ENCODE measurements at regions not wholly inside any gene's neighbourhood (a gene's known extent, or its start where the extent isn't known, plus 50 kb on each side); places are given as distances from the start of the nearest gene placed in this dataset.

DNA sequence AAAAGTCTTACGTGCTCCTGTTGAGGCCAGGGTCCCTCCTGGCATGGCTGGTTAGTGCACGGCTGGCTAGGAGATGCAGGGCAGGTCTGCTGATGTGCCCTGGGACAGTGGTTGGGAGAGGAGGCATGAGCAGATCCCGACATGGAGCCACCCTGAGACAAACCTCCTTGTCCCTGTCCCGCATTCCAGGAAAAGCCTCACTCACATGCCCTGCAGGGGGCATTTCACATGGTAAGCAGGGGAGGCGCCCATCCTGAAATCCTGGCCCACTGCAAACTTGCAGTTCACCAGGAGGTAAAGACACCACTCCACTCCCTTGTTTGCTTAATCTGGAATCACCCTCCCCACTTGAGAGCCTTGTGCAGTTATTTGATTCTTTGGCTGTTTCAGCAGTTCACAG is 116.7 kb upstream of the SLC24A3 start:
- no peak for DNase-seq (ENCODE audit: low read depth, low spot score)
- Histone ChIP-seq H3K4me3 (no peak overlapping the region), H3K9ac (ENCODE audit: insufficient read length) (no peak overlapping the region), H3K36me3 (ENCODE audit: insufficient read depth, low read length) (no peaks in the 10 kb centered on the region), H3K27ac (no peak overlapping the region), H3K9me3 (ENCODE audit: low read depth, low read length) (no peaks in the 10 kb centered on the region)
- TF ChIP-seq EZH2 (IDR thresholded peaks at IDR 0.05), result no peak
- TF ChIP-seq FOXP2 (optimal IDR thresholded peaks at IDR 0.05; ENCODE audit: control extremely low read depth, extremely low read length, insufficient read depth), result no peak
- no peak for TF ChIP-seq POLR2AphosphoS5 (IDR thresholded peaks at IDR 0.05; ENCODE audit: borderline replicate concordance, low read depth, low read length)

DNA sequence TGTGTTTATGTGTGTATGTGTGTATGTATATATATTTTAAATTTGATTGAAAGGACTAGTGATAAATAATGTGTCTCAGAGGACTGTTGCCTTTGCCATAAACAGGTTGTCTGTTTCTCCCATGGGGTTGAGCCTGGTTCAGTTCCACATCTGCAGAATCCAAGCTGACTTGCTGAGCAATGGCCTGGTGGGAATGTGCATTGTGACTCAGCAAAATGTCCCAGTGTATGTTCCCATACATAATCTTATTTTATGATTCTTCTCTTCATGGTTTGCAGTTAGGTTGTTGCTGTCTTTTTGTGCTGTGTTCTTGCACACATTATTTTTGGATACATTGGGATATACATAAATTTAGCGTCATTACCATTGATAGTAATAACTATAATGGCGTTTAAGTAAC is 115.6 kb upstream of the SLC24A3 start:
- Histone ChIP-seq H3K4me3 (no peak overlapping the region), H3K9me3 (ENCODE audit: low read depth, low read length) (no peaks in the 10 kb centered on the region), H3K36me3 (ENCODE audit: insufficient read depth, low read length) (no peaks in the 10 kb centered on the region), H3K9ac (ENCODE audit: insufficient read length) (no peak overlapping the region), H3K27ac (peak overlapping the region; percentile 67; the same call in 1 of the 2 replicates)
- TF ChIP-seq POLR2AphosphoS5 (IDR thresholded peaks at IDR 0.05; ENCODE audit: borderline replicate concordance, low read depth, low read length) (no peak), EZH2 (IDR thresholded peaks at IDR 0.05) (no peak), FOXP2 (optimal IDR thresholded peaks at IDR 0.05; ENCODE audit: control extremely low read depth, extremely low read length, insufficient read depth) (no peak)
- no peak for DNase-seq (ENCODE audit: low read depth, low spot score)

DNA sequence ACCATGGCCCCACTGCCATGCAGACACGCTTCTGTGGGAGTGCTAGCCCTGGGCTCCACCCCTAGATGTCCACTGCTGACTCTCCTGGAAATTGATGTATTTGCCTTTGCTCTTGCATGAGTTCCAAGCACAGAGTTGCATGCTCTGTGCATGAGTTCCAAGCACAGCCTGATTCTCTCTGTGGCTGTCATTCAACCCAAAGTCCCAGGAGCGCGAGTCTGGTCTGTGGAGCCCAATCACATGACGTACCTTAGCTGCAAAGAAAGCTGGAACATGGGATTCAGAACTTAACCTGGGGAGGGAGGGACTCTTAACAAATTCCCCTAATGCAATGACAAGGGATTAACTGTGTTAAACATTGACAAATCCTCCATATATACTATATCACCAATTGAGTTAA is 114.3 kb upstream of the SLC24A3 start:
- TF ChIP-seq POLR2AphosphoS5 (IDR thresholded peaks at IDR 0.05; ENCODE audit: borderline replicate concordance, low read depth, low read length) (no peak), EZH2 (IDR thresholded peaks at IDR 0.05) (no peak), FOXP2 (optimal IDR thresholded peaks at IDR 0.05; ENCODE audit: control extremely low read depth, extremely low read length, insufficient read depth) (no peak)
- H3K4me3 ChIP-seq, result no peak overlapping the region
- no peaks in the 10 kb centered on the region for H3K9me3 ChIP-seq (ENCODE audit: low read depth, low read length)
- H3K36me3 ChIP-seq (ENCODE audit: insufficient read depth, low read length), result no peaks in the 10 kb centered on the region
- DNase-seq (ENCODE audit: low read depth, low spot score), result no peak
- H3K9ac ChIP-seq (ENCODE audit: insufficient read length), result no peak overlapping the region
- H3K27ac ChIP-seq, result no peak overlapping the region

DNA sequence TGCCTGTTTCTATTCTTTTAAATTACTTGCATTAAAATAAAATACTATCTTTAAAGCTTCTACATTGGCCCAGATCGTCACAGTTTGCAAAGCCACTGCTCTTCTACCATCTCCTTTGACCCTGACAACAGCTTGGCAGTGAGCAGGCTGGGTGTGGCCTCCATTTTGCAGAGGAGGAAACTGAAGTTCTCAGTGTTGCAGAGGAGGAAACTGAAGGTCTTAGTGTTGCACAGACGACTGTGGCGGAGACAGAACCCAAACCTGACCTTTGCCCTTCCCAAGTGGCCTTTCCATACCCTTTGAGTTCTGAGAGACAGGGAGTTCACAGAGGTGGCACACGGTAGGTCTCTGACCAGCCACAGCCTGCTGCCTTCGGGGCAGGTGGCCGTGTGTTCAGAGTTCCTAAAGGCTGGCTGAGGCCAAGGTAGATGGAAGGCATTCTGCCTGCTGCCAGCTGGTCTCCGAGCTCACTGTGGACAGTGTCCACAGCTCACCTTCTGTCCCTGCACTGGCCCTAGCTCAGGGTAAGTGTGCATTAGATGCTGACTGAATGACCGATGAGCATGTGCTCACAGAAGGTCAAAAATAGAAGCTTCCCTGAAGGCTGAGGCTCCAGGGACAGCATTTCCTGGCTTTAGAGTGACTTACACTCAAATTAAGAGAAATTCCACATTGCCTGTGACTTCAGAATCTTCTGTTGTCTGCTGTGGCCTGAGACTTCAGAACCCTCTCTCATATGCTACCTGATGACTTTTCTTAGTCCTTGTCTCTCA is 113.5 kb upstream of the SLC24A3 start:
- Histone ChIP-seq H3K27ac (no peak overlapping the region), H3K9me3 (ENCODE audit: low read depth, low read length) (no peaks in the 10 kb centered on the region), H3K36me3 (ENCODE audit: insufficient read depth, low read length) (no peaks in the 10 kb centered on the region), H3K9ac (ENCODE audit: insufficient read length) (no peak overlapping the region), H3K4me3 (no peak overlapping the region)
- TF ChIP-seq FOXP2 (optimal IDR thresholded peaks at IDR 0.05; ENCODE audit: control extremely low read depth, extremely low read length, insufficient read depth) (no peak), POLR2AphosphoS5 (IDR thresholded peaks at IDR 0.05; ENCODE audit: borderline replicate concordance, low read depth, low read length) (no peak), EZH2 (IDR thresholded peaks at IDR 0.05) (no peak)
- no peak for DNase-seq (ENCODE audit: low read depth, low spot score)

GRCh38 chr20:19099596-19100545 is 112.6 kb upstream of the SLC24A3 start:
- Histone ChIP-seq H3K4me3 (no peak overlapping the region), H3K9ac (ENCODE audit: insufficient read length) (no peak overlapping the region), H3K27ac (no peak overlapping the region), H3K9me3 (ENCODE audit: low read depth, low read length) (no peaks in the 10 kb centered on the region), H3K36me3 (ENCODE audit: insufficient read depth, low read length) (no peaks in the 10 kb centered on the region)
- DNase-seq (ENCODE audit: low read depth, low spot score), result no peak
- TF ChIP-seq FOXP2 (optimal IDR thresholded peaks at IDR 0.05; ENCODE audit: control extremely low read depth, extremely low read length, insufficient read depth) (no peak), EZH2 (IDR thresholded peaks at IDR 0.05) (no peak), POLR2AphosphoS5 (IDR thresholded peaks at IDR 0.05; ENCODE audit: borderline replicate concordance, low read depth, low read length) (no peak)

DNA sequence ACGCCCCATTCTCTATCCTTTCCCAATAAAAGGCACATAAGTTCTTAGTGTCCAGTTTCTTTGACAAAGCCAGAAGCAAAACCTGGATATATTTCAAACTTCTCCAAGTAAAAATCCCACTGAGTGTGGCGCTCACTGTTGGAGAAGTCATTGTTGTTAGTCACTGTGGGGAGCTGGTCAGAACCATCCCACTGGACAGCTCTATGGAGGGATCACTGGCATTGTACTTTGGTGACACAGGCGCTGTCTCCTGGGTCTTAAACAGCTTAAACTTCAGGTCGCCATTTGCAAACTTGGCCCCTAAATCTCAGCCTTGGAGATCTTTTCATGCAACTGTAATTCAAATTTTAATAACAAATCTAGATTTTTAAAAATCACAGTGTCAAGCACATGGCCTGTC is 111.5 kb upstream of the SLC24A3 start:
- H3K9ac ChIP-seq (ENCODE audit: insufficient read length), result no peak overlapping the region
- no peak overlapping the region for H3K27ac ChIP-seq
- no peaks in the 10 kb centered on the region for H3K36me3 ChIP-seq (ENCODE audit: insufficient read depth, low read length)
- H3K9me3 ChIP-seq (ENCODE audit: low read depth, low read length), result no peaks in the 10 kb centered on the region
- H3K4me3 ChIP-seq, result no peak overlapping the region
- no peak for TF ChIP-seq EZH2 (IDR thresholded peaks at IDR 0.05)
- no peak for TF ChIP-seq POLR2AphosphoS5 (IDR thresholded peaks at IDR 0.05; ENCODE audit: borderline replicate concordance, low read depth, low read length)
- TF ChIP-seq FOXP2 (optimal IDR thresholded peaks at IDR 0.05; ENCODE audit: control extremely low read depth, extremely low read length, insufficient read depth), result no peak
- no peak for DNase-seq (ENCODE audit: low read depth, low spot score)

- H3K36me3 ChIP-seq (ENCODE audit: insufficient read depth, low read length), result no peaks in the 10 kb centered on the region
- TF ChIP-seq EZH2 (IDR thresholded peaks at IDR 0.05) (no peak), FOXP2 (optimal IDR thresholded peaks at IDR 0.05; ENCODE audit: control extremely low read depth, extremely low read length, insufficient read depth) (no peak), POLR2AphosphoS5 (IDR thresholded peaks at IDR 0.05; ENCODE audit: borderline replicate concordance, low read depth, low read length) (no peak)
- no peak overlapping the region for H3K9ac ChIP-seq (ENCODE audit: insufficient read length)
- no peaks in the 10 kb centered on the region for H3K9me3 ChIP-seq (ENCODE audit: low read depth, low read length)
- H3K27ac ChIP-seq, result no peak overlapping the region
- no peak for DNase-seq (ENCODE audit: low read depth, low spot score)
- H3K4me3 ChIP-seq, result no peak overlapping the region
These were observed 108.3 kb upstream of the SLC24A3 start for GRCh38 chr20:19104186-19104585.

GRCh38 chr20:19108155-19108554 is 104.3 kb upstream of the SLC24A3 start:
- H3K9me3 ChIP-seq (ENCODE audit: low read depth, low read length), result no peaks in the 10 kb centered on the region
- no peak for DNase-seq (ENCODE audit: low read depth, low spot score)
- H3K4me3 ChIP-seq, result no peak overlapping the region
- TF ChIP-seq EZH2 (IDR thresholded peaks at IDR 0.05), result no peak
- no peak for TF ChIP-seq POLR2AphosphoS5 (IDR thresholded peaks at IDR 0.05; ENCODE audit: borderline replicate concordance, low read depth, low read length)
- no peak for TF ChIP-seq FOXP2 (optimal IDR thresholded peaks at IDR 0.05; ENCODE audit: control extremely low read depth, extremely low read length, insufficient read depth)
- H3K36me3 ChIP-seq (ENCODE audit: insufficient read depth, low read length), result no peaks in the 10 kb centered on the region
- H3K27ac ChIP-seq, result no peak overlapping the region
- H3K9ac ChIP-seq (ENCODE audit: insufficient read length), result no peak overlapping the region
